ENCODE measurements at regions not wholly inside any gene's neighbourhood (a gene's known extent, or its start where the extent isn't known, plus 50 kb on each side); places are given as distances from the start of the nearest gene placed in this dataset.

GRCh38 chr15:95726891-95727290, 603.6 kb upstream of the NR2F2 start:
- Histone ChIP-seq H3K9ac (ENCODE audit: low read depth, low read length, poor library complexity, severe bottlenecking) (no peak overlapping the region), H3K36me3 (ENCODE audit: insufficient read depth, low read length) (no peaks in the 10 kb centered on the region), H3K27me3 (ENCODE audit: insufficient read depth, low read length, poor library complexity, severe bottlenecking) (peaks cover 27% of the 10 kb centered on the region)

GRCh38 chr15:95733931-95734330, 596.6 kb upstream of the NR2F2 start:
- H2AFZ ChIP-seq (ENCODE audit: low read length) = peak overlapping the region; percentile 67
- peaks cover 32% of the 10 kb centered on the region for H3K27me3 ChIP-seq (ENCODE audit: insufficient read depth, low read length, poor library complexity, severe bottlenecking)
- no peaks in the 10 kb centered on the region for H3F3A ChIP-seq (ENCODE audit: low read depth)
- H3K9me3 ChIP-seq (ENCODE audit: insufficient read depth, low read depth, low read length) = no peaks in the 10 kb centered on the region
- no peaks in the 10 kb centered on the region for H3K79me2 ChIP-seq (ENCODE audit: insufficient read depth, low read length)
- TF ChIP-seq EZH2phosphoT487 (IDR thresholded peaks at IDR 0.05; ENCODE audit: borderline replicate concordance) = no peak
- TF ChIP-seq CTCF (conservative IDR thresholded peaks at IDR 0.05; ENCODE audit: low read length) = no peak
- H3K4me2 ChIP-seq (ENCODE audit: low read depth, low read length, poor library complexity, severe bottlenecking) = peak overlapping the region; percentile 49
- peak overlapping the region; percentile 8 for H3K4me3 ChIP-seq (ENCODE audit: low read length, poor library complexity, severe bottlenecking)
- no peak overlapping the region for H3K9ac ChIP-seq (ENCODE audit: low read depth, low read length, poor library complexity, severe bottlenecking)
- peaks cover 20% of the 10 kb centered on the region for H3K4me1 ChIP-seq (ENCODE audit: insufficient read depth, low read length, poor library complexity, severe bottlenecking)
- H3K9me2 ChIP-seq (replicated peaks; ENCODE audit: low read depth, low read length) = no peaks in the 10 kb centered on the region
- no peaks in the 10 kb centered on the region for H3K36me3 ChIP-seq (ENCODE audit: insufficient read depth, low read length)
- no peaks in the 10 kb centered on the region for H4K20me1 ChIP-seq (ENCODE audit: insufficient read depth, low read length, poor library complexity, severe bottlenecking)

More at GRCh38 chr15:95726891-95727290, 603.6 kb upstream of the NR2F2 start:
- Histone ChIP-seq H3K4me2 (ENCODE audit: low read depth, low read length, poor library complexity, severe bottlenecking) (no peak overlapping the region), H3K9me2 (replicated peaks; ENCODE audit: low read depth, low read length) (no peaks in the 10 kb centered on the region), H3K9me3 (ENCODE audit: insufficient read depth, low read depth, low read length) (no peaks in the 10 kb centered on the region), H2AFZ (ENCODE audit: low read length) (no peak overlapping the region), H3F3A (ENCODE audit: low read depth) (no peaks in the 10 kb centered on the region), H3K79me2 (ENCODE audit: insufficient read depth, low read length) (no peaks in the 10 kb centered on the region), H4K20me1 (ENCODE audit: insufficient read depth, low read length, poor library complexity, severe bottlenecking) (no peaks in the 10 kb centered on the region), H3K4me3 (ENCODE audit: low read length, poor library complexity, severe bottlenecking) (no peak overlapping the region), H3K4me1 (ENCODE audit: insufficient read depth, low read length, poor library complexity, severe bottlenecking) (no peaks in the 10 kb centered on the region)
- TF ChIP-seq CTCF (conservative IDR thresholded peaks at IDR 0.05; ENCODE audit: low read length) (no peak), EZH2phosphoT487 (IDR thresholded peaks at IDR 0.05; ENCODE audit: borderline replicate concordance) (no peak)

GRCh38 chr15:95734422-95735316, 595.8 kb upstream of the NR2F2 start:
- Histone ChIP-seq H3F3A (ENCODE audit: low read depth) (no peaks in the 10 kb centered on the region), H2AFZ (ENCODE audit: low read length) (peak overlapping the region; percentile 67), H3K27me3 (ENCODE audit: insufficient read depth, low read length, poor library complexity, severe bottlenecking) (peaks cover 39% of the 10 kb centered on the region), H3K79me2 (ENCODE audit: insufficient read depth, low read length) (no peaks in the 10 kb centered on the region), H4K20me1 (ENCODE audit: insufficient read depth, low read length, poor library complexity, severe bottlenecking) (no peaks in the 10 kb centered on the region), H3K9me3 (ENCODE audit: insufficient read depth, low read depth, low read length) (no peaks in the 10 kb centered on the region), H3K4me1 (ENCODE audit: insufficient read depth, low read length, poor library complexity, severe bottlenecking) (peaks cover 20% of the 10 kb centered on the region), H3K36me3 (ENCODE audit: insufficient read depth, low read length) (no peaks in the 10 kb centered on the region), H3K9me2 (replicated peaks; ENCODE audit: low read depth, low read length) (no peaks in the 10 kb centered on the region), H3K9ac (ENCODE audit: low read depth, low read length, poor library complexity, severe bottlenecking) (no peak overlapping the region), H3K4me3 (ENCODE audit: low read length, poor library complexity, severe bottlenecking) (peak overlapping the region; percentile 8), H3K4me2 (ENCODE audit: low read depth, low read length, poor library complexity, severe bottlenecking) (peak overlapping the region; percentile 49)
- TF ChIP-seq CTCF (conservative IDR thresholded peaks at IDR 0.05; ENCODE audit: low read length) (no peak), EZH2phosphoT487 (IDR thresholded peaks at IDR 0.05; ENCODE audit: borderline replicate concordance) (no peak)
